Right ventricle myocardium inferior (tissue), 1 donor: ENCODE measurements at regions not wholly inside any gene's neighbourhood (a gene's known extent, or its start where the extent isn't known, plus 50 kb on each side); places are given as distances from the start of the nearest gene placed in this dataset.

Source experiments
- ATAC-seq: fragments of 200-7000 bp; cut with Tn5 transposase; one replicate; pipeline ENCODE4 v1.9.1; 2020; ENCODE audit warnings: mild to moderate bottlenecking, moderate library complexity
- DNase-seq: peaks from one replicate; pipeline ENCODE4 v3.0.0; 2021; ENCODE audit errors: missing footprints
- intact Hi-C: fragments of 100-400 bp; cut with DNase I; formaldehyde crosslinking; loops from one replicate; pipeline ENCODE4 v1.11.0; 2022
- donor health status: DM: no; HTN: yes; CAD: no; lungs with severe emphysema.

GRCh38 chr10:106479636-106480035 lies 684.9 kb downstream of the SORCS1 start:
- intact Hi-C loops: no loop called here
- no peak for ATAC-seq
- DNase-seq: no peak

GRCh38 chr10:106474876-106475275 lies 689.6 kb downstream of the SORCS1 start:
- ATAC-seq (no peak), DNase-seq (no peak)
- intact Hi-C loops: no loop called here

- no peak for DNase-seq
- no peak for ATAC-seq
- intact Hi-C loops: no loop called here
Observed at GRCh38 chr10:106473129-106473685, 691.3 kb downstream of the SORCS1 start.

GRCh38 chr10:106467506-106467905 lies 697.0 kb downstream of the SORCS1 start:
- intact Hi-C loops: no loop called here
- DNase-seq: no peak

DNA sequence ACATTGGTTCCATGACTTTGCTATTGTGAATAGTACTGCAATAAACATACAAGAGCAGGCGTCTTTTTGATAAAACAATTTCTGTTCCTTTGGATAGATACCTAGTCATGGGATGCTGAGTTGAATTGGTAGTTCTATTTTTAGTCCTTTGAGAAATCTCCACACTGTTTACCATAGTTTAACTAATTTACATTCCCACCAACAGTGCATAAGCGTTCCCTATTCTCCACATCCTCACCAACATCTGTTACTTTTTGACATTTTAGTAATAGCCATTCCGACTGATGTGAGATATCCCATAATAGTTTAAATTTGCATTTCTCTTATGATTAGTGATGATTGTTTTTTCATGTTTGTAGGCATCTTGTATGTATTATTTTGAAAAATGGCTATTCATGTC lies 707.0 kb downstream of the SORCS1 start:
- ATAC-seq: no peak

More at GRCh38 chr10:106467506-106467905, 697.0 kb downstream of the SORCS1 start:
- ATAC-seq: no peak

DNA sequence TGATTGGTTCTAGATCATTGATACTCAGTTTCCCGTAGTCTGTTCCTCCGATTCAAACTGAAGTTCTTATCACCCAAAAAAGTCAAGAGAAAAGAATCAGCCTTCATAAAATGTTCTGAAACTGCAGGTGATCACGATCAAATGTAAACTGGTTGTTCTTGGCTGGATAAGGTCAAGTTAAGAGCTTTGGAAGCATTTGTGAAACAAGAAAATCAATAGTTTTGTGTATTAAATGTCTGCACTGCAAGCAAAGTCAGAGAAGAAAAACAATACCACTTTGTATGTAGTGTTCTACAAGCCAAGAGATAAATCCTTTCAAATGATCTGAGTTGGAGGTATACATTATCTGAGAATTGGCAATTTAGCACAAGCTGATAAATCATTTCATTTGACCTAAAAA lies 710.3 kb downstream of the SORCS1 start:
- intact Hi-C loops: no loop called here
- DNase-seq (no peak), ATAC-seq (no peak)

More for the DNA sequence above, 707.0 kb downstream of the SORCS1 start:
- intact Hi-C loops: no loop called here
- DNase-seq: no peak

DNA sequence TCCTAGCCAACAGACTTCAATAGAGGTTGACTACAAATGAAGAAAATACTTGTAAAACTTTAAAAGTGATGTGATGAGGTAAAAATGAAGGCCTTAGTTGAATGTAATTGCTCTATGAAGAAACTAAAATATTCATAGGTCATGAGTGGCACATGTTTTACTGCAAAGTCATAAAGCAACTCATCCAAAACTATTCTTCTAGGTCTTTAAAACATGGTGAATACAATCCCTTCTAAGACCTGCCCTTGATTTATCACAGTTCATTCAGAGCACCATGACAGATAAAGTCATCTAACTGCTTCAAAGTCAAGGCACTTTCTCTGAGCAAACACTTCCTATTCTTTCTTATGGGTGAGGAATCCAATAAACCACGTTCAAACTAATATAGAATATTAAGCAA lies 713.5 kb downstream of the SORCS1 start:
- no peak for DNase-seq
- ATAC-seq: no peak
- intact Hi-C loops: no loop called here

GRCh38 chr10:106446920-106447319 lies 717.6 kb downstream of the SORCS1 start:
- DNase-seq: no peak
- intact Hi-C loops: no loop called here
- ATAC-seq: no peak

GRCh38 chr10:106442223-106442622 lies 722.3 kb downstream of the SORCS1 start:
- ATAC-seq: no peak
- no peak for DNase-seq
- intact Hi-C loops: no loop called here

DNA sequence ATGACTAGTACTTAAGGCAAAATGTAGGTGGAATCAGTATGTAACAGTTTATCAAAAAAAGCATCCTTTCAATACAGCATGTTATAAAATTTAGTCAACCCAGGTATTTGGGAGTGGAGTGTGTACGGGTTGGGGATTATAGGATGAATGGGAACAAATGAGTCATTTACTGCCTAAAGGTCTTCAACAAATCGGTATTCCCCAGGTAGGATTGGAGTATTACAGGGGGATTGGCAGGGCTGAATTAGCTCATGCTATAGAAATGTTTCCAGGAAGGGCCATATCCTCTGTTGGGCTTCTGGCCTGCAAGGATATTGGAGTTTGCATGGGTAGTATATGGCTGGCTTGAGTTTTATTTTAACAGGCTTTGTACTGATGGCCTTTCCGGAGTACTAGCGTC lies 723.7 kb downstream of the SORCS1 start:
- intact Hi-C loops: no loop called here

GRCh38 chr10:106440355-106440754 lies 724.2 kb downstream of the SORCS1 start:
- intact Hi-C loops: no loop called here
- DNase-seq: no peak
- ATAC-seq: no peak

More for the DNA sequence above, 723.7 kb downstream of the SORCS1 start:
- DNase-seq: no peak
- no peak for ATAC-seq

- DNase-seq (no peak), ATAC-seq (no peak)
- intact Hi-C loops: no loop called here
Observed at GRCh38 chr10:106439366-106439765, 725.1 kb downstream of the SORCS1 start.

- DNase-seq (no peak), ATAC-seq (no peak)
- intact Hi-C loops: no loop called here
Observed at GRCh38 chr10:106438386-106438785, 726.1 kb downstream of the SORCS1 start.

GRCh38 chr10:106436123-106436715 lies 728.3 kb downstream of the SORCS1 start:
- DNase-seq (no peak), ATAC-seq (no peak)
- intact Hi-C loops: no loop called here

- intact Hi-C loops: no loop called here
- ATAC-seq (no peak), DNase-seq (no peak)
Observed at GRCh38 chr10:106435081-106435480, 729.4 kb downstream of the SORCS1 start.

- intact Hi-C loops: no loop called here
- ATAC-seq (no peak), DNase-seq (no peak)
Observed at GRCh38 chr10:106424981-106425380, 739.5 kb downstream of the SORCS1 start.

- intact Hi-C loops: no loop called here
- ATAC-seq (no peak), DNase-seq (no peak)
Observed at GRCh38 chr10:106424054-106424453, 740.5 kb downstream of the SORCS1 start.

GRCh38 chr10:106410331-106410730 lies 754.2 kb downstream of the SORCS1 start:
- no peak for DNase-seq
- intact Hi-C loops: no loop called here
- no peak for ATAC-seq

GRCh38 chr10:106405141-106405540 lies 759.4 kb downstream of the SORCS1 start:
- DNase-seq (no peak), ATAC-seq (no peak)
- intact Hi-C loops: no loop called here

- DNase-seq (no peak), ATAC-seq (peak; percentile 72)
- intact Hi-C loops: no loop called here
Observed at GRCh38 chr10:106402458-106402857, 762.0 kb downstream of the SORCS1 start.

- no peak for ATAC-seq
- intact Hi-C loops: no loop called here
- DNase-seq: no peak
Observed at GRCh38 chr10:106401967-106402366, 762.5 kb downstream of the SORCS1 start.
